SU-DHL-6 (cell line): ENCODE measurements at regions not wholly inside any gene's neighbourhood (a gene's known extent, or its start where the extent isn't known, plus 50 kb on each side); places are given as distances from the start of the nearest gene placed in this dataset.

ENCODE experiments used
- H2AFZ ChIP-seq: fragments of 200-600 bp; sonication (generic); 2 replicates; pipeline ENCODE4 v1.6.1; 2014; ENCODE audit warnings: low read depth, mild to moderate bottlenecking, moderate library complexity, mixed read lengths, antibody characterized with exemption, low read length; ENCODE audit not compliant: severe bottlenecking
- H3F3A ChIP-seq: fragments of 200-600 bp; shearing (Covaris generic); 2 replicates; pipeline ENCODE4 v1.6.0; 2016; ENCODE audit warnings: antibody characterized with exemption, mild to moderate bottlenecking; ENCODE audit not compliant: insufficient read depth
- H3K27ac ChIP-seq: fragments of 200-600 bp; sonication (generic); 2 replicates; pipeline ENCODE4 v1.5.1; 2016; ENCODE audit warnings: low read depth, mild to moderate bottlenecking, low read length, moderate library complexity, mixed read lengths
- H3K27me3 ChIP-seq: fragments of 200-600 bp; sonication (generic), shearing (Covaris generic); 2 replicates; pipeline ENCODE4 v1.6.0; 2014; ENCODE audit warnings: mild to moderate bottlenecking, low read length
- H3K36me3 ChIP-seq: fragments of 200-600 bp; sonication (generic); 2 replicates; pipeline ENCODE4 v1.6.1; 2014; ENCODE audit warnings: mild to moderate bottlenecking, low read length, mixed read lengths
- H3K4me2 ChIP-seq: fragments of 300-600, 200-600 bp; shearing (Covaris generic), sonication (generic); 2 replicates; pipeline ENCODE4 v1.6.0; 2014; ENCODE audit warnings: low read length, low read depth, mild to moderate bottlenecking; ENCODE audit not compliant: poor library complexity, severe bottlenecking
- H3K4me3 ChIP-seq: fragments of 200-600 bp; sonication (generic); 2 replicates; pipeline ENCODE4 v1.5.1; 2014; ENCODE audit warnings: antibody characterized with exemption, low read length, mild to moderate bottlenecking, mixed read lengths; ENCODE audit not compliant: insufficient read depth, poor library complexity, severe bottlenecking
- H3K79me2 ChIP-seq: fragments of 200-600 bp; sonication (generic); 2 replicates; pipeline ENCODE4 v1.6.1; 2014; ENCODE audit warnings: mild to moderate bottlenecking, low read length, moderate library complexity; ENCODE audit not compliant: insufficient read depth
- H3K9ac ChIP-seq: fragments of 200-600 bp; sonication (generic); 2 replicates; pipeline ENCODE4 v1.7.0; 2014; ENCODE audit warnings: mild to moderate bottlenecking, low read length
- H3K9me2 ChIP-seq: fragments of 200-600 bp; sonication (generic); replicated peaks from 2 replicates; pipeline ENCODE4 v1.6.1; 2014; ENCODE audit warnings: low read length; ENCODE audit not compliant: insufficient read depth
- H3K9me3 ChIP-seq: fragments of 200-600 bp; sonication (generic); 2 replicates; pipeline ENCODE4 v1.6.1; 2014; ENCODE audit warnings: low read length, mixed read lengths; ENCODE audit not compliant: insufficient read depth
- H4K20me1 ChIP-seq: fragments of 200-600 bp; sonication (generic); 2 replicates; pipeline ENCODE4 v1.6.1; 2014; ENCODE audit warnings: low read depth, mild to moderate bottlenecking, antibody characterized with exemption, low read length, moderate library complexity, mixed read lengths
- CTCF ChIP-seq: fragments of 200-600 bp; sonication (generic); IDR thresholded peaks from one replicate; pipeline ENCODE4 v1.5.1; 2017; ENCODE audit warnings: antibody characterized with exemption, mild to moderate bottlenecking, low read length, moderate library complexity; ENCODE audit not compliant: insufficient read depth, poor library complexity, severe bottlenecking
- EZH2phosphoT487 ChIP-seq: fragments of 200-600 bp; sonication (generic), shearing (Covaris generic); conservative IDR thresholded peaks from 2 replicates; pipeline ENCODE4 v1.6.1; 2018; ENCODE audit warnings: mild to moderate bottlenecking, antibody characterized with exemption, low read length, moderate library complexity, mixed read lengths

- Histone ChIP-seq H3K9ac (no peak overlapping the region), H3K79me2 (no peaks in the 10 kb centered on the region), H3K4me3 (no peak overlapping the region), H3K27me3 (no peaks in the 10 kb centered on the region), H3K27ac (no peak overlapping the region), H3K9me3 (peaks cover 12% of the 10 kb centered on the region; the same call in 1 of the 2 replicates), H3K36me3 (no peaks in the 10 kb centered on the region), H2AFZ (peak overlapping the region; percentile 59), H3K9me2 (no peaks in the 10 kb centered on the region), H3K4me2 (no peak overlapping the region), H4K20me1 (no peaks in the 10 kb centered on the region), H3F3A (no peaks in the 10 kb centered on the region)
- TF ChIP-seq EZH2phosphoT487 (no peak), CTCF (no peak)
Observed at GRCh38 chr4:31613946-31614623, 893.9 kb downstream of the PCDH7 start.

- H3F3A ChIP-seq: no peaks in the 10 kb centered on the region
- H3K4me2 ChIP-seq: peak overlapping the region; percentile 26
- H3K9ac ChIP-seq: no peak overlapping the region
- peaks cover 12% of the 10 kb centered on the region; the same call in 1 of the 2 replicates for H3K9me3 ChIP-seq
- no peaks in the 10 kb centered on the region for H4K20me1 ChIP-seq
- H3K27me3 ChIP-seq: no peaks in the 10 kb centered on the region
- no peak overlapping the region for H3K4me3 ChIP-seq
- no peaks in the 10 kb centered on the region for H3K79me2 ChIP-seq
- TF ChIP-seq EZH2phosphoT487: no peak
- TF ChIP-seq CTCF: no peak
- H2AFZ ChIP-seq: peak overlapping the region; percentile 60
- no peaks in the 10 kb centered on the region for H3K36me3 ChIP-seq
- H3K27ac ChIP-seq: no peak overlapping the region
- no peaks in the 10 kb centered on the region for H3K9me2 ChIP-seq
Observed at GRCh38 chr4:31617667-31618066, 897.5 kb downstream of the PCDH7 start.

- no peaks in the 10 kb centered on the region for H3K27me3 ChIP-seq
- H3K36me3 ChIP-seq: no peaks in the 10 kb centered on the region
- H3K27ac ChIP-seq: no peak overlapping the region
- peak overlapping the region; percentile 66 for H2AFZ ChIP-seq
- no peak overlapping the region for H3K9ac ChIP-seq
- no peaks in the 10 kb centered on the region for H3F3A ChIP-seq
- peaks cover under 1% of the 10 kb centered on the region; the same call in 1 of the 2 replicates for H3K9me3 ChIP-seq
- H3K4me2 ChIP-seq: no peak overlapping the region
- no peak overlapping the region for H3K4me3 ChIP-seq
- H3K9me2 ChIP-seq: no peaks in the 10 kb centered on the region
- no peaks in the 10 kb centered on the region for H4K20me1 ChIP-seq
- no peaks in the 10 kb centered on the region for H3K79me2 ChIP-seq
- TF ChIP-seq CTCF: no peak
- no peak for TF ChIP-seq EZH2phosphoT487
Observed at GRCh38 chr4:31620476-31620875, 900.3 kb downstream of the PCDH7 start.
